Fibroblast of lung (primary cell): ENCODE measurements at regions not wholly inside any gene's neighbourhood (a gene's known extent, or its start where the extent isn't known, plus 50 kb on each side); places are given as distances from the start of the nearest gene placed in this dataset.

Experiments
- DNase-seq, 2 donors: peaks; one replicate each; pipeline versions ENCODE4 v3.0.0 to v3.0.0-alpha.2; 2010; ENCODE audit warnings: low read depth in 2 of 2
- H2AFZ ChIP-seq: 2 replicates; pipeline ENCODE4 v1.5.1; 2012; ENCODE audit warnings: low read length, control low read depth, inconsistent platforms
- H3K27ac ChIP-seq: 2 replicates; pipeline ENCODE4 v1.5.1; 2011; ENCODE audit warnings: low read length, control low read depth; ENCODE audit not compliant: insufficient read depth
- H3K27me3 ChIP-seq: 2 replicates; pipeline ENCODE4 v1.5.1; 2011; ENCODE audit warnings: mild to moderate bottlenecking, low read length; ENCODE audit not compliant: control insufficient read depth, insufficient read depth
- H3K36me3 ChIP-seq: 2 replicates; pipeline ENCODE4 v1.5.1; 2011; ENCODE audit warnings: low read length; ENCODE audit not compliant: control insufficient read depth, insufficient read depth
- H3K4me1 ChIP-seq: 2 replicates; pipeline ENCODE4 v1.5.1; 2011; ENCODE audit warnings: low read length; ENCODE audit not compliant: control insufficient read depth, insufficient read depth; ENCODE audit errors: extremely low read depth
- H3K4me2 ChIP-seq: 2 replicates; pipeline ENCODE4 v1.5.1; 2011; ENCODE audit warnings: low read length, control low read depth; ENCODE audit not compliant: insufficient read depth; ENCODE audit errors: extremely low read depth
- H3K4me3 ChIP-seq, 4 experiments: fragments of 200-600 bp in 1 of 4; sonication (generic) in 1 of 4; replicated peaks in 1 of 4; 2 replicates each; pipeline ENCODE4 v1.5.1; 2011 to 2016; ENCODE audit warnings: low read length in 4 of 4, low read depth in 3 of 4, mild to moderate bottlenecking in 3 of 4, control low read depth in 2 of 4, inconsistent platforms in 1 of 4, mixed read lengths in 1 of 4; ENCODE audit not compliant: insufficient read depth in 1 of 4; ENCODE audit errors: control extremely low read depth in 1 of 4
- H3K79me2 ChIP-seq: 2 replicates; pipeline ENCODE4 v1.5.1; 2012; ENCODE audit warnings: mild to moderate bottlenecking, low read length, inconsistent platforms; ENCODE audit not compliant: control insufficient read depth, insufficient read depth
- H3K9ac ChIP-seq: 2 replicates; pipeline ENCODE4 v1.5.1; 2011; ENCODE audit warnings: mild to moderate bottlenecking, low read length, control low read depth; ENCODE audit not compliant: insufficient read depth
- H3K9me3 ChIP-seq: 2 replicates; pipeline ENCODE4 v1.5.1; 2012; ENCODE audit warnings: low read depth, low read length; ENCODE audit not compliant: control insufficient read depth, insufficient read depth
- H4K20me1 ChIP-seq: 2 replicates; pipeline ENCODE4 v1.5.1; 2011; ENCODE audit warnings: low read length; ENCODE audit not compliant: control insufficient read depth, insufficient read depth; ENCODE audit errors: extremely low read depth
- EZH2 ChIP-seq: IDR thresholded peaks from 2 replicates; pipeline ENCODE4 v1.5.1; 2012; ENCODE audit warnings: low read length, control low read depth, mild to moderate bottlenecking; ENCODE audit errors: missing control alignments
- TF ChIP-seq, protein P1 (sequence below), 2 donors: IDR thresholded peaks in 1 of 2; conservative IDR thresholded peaks in 1 of 2; 1 replicate in 1 of 2; 2 replicates in 1 of 2; pipeline ENCODE4 v1.5.1; 2011 to 2012; ENCODE audit warnings: low read length in 2 of 2, control low read depth in 1 of 2, inconsistent platforms in 1 of 2, low read depth in 1 of 2, mild to moderate bottlenecking in 1 of 2

DNA sequence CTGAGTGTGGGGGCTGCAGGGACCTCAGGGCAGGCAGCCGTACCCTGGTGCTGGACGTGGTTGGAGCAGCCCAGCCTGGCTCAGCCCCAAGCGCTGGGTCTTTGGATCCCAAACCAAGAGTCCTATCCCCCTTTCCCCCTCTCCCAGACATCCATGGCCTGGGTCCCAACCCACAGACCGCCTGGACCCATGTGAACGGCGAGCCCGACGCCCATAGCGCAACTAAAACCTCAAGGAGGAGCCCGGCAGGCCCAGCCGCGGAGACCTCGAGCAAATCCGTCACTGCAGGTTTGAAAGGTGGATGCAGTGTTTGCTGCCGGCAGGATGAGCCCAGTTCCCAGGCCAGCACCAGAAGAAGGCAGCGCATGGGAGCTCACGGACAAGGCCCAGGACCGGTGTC, 337.0 kb downstream of the BRD1 start:
- Histone ChIP-seq H3K4me2 (no peak overlapping the region), H3K4me1 (no peaks in the 10 kb centered on the region), H3K36me3 (no peaks in the 10 kb centered on the region), H3K27me3 (no peaks in the 10 kb centered on the region), H3K79me2 (no peaks in the 10 kb centered on the region), H2AFZ (no peak overlapping the region), H3K27ac (no peak overlapping the region), H4K20me1 (no peaks in the 10 kb centered on the region), H3K9ac (no peak overlapping the region), H3K9me3 (no peaks in the 10 kb centered on the region), H3K4me3 (no peak overlapping the region)
- no peak for TF ChIP-seq EZH2
- TF ChIP-seq, protein P1, sequence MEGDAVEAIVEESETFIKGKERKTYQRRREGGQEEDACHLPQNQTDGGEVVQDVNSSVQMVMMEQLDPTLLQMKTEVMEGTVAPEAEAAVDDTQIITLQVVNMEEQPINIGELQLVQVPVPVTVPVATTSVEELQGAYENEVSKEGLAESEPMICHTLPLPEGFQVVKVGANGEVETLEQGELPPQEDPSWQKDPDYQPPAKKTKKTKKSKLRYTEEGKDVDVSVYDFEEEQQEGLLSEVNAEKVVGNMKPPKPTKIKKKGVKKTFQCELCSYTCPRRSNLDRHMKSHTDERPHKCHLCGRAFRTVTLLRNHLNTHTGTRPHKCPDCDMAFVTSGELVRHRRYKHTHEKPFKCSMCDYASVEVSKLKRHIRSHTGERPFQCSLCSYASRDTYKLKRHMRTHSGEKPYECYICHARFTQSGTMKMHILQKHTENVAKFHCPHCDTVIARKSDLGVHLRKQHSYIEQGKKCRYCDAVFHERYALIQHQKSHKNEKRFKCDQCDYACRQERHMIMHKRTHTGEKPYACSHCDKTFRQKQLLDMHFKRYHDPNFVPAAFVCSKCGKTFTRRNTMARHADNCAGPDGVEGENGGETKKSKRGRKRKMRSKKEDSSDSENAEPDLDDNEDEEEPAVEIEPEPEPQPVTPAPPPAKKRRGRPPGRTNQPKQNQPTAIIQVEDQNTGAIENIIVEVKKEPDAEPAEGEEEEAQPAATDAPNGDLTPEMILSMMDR (conservative IDR thresholded peaks at IDR 0.05 in 1 of 2, IDR thresholded peaks at IDR 0.05 in 1 of 2; ENCODE audit: low read depth in 1 of 2, low read length in 2 of 2): no peak
- no peak for DNase-seq

DNA sequence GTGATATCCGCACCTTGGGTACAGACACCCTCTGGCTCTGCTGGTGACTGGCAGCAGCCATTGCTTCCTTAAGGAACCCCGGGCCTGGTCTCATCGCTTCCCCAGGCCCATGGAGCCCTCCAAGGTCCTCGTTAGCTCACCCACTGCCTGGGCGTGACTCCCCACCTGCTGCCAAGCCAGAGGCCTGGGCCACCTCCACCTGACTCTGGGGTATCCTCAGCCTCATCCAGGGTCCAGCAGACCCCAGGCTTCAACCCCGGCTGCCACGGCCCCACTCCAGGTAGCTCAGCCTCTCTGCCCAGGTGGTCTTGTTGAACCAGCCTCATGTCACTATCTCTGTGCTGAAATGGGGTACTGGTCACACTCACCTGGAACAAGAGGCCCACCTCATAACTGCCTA, 337.9 kb downstream of the BRD1 start:
- no peak for TF ChIP-seq EZH2
- TF ChIP-seq, protein P1 (conservative IDR thresholded peaks at IDR 0.05 in 1 of 2, IDR thresholded peaks at IDR 0.05 in 1 of 2; ENCODE audit: low read depth in 1 of 2, low read length in 2 of 2): no peak
- no peak overlapping the region for H3K9ac ChIP-seq
- H4K20me1 ChIP-seq: no peaks in the 10 kb centered on the region
- no peak for DNase-seq
- no peaks in the 10 kb centered on the region for H3K79me2 ChIP-seq
- no peaks in the 10 kb centered on the region for H3K9me3 ChIP-seq
- H3K4me2 ChIP-seq: no peak overlapping the region
- H3K4me1 ChIP-seq: no peaks in the 10 kb centered on the region
- H3K27ac ChIP-seq: no peak overlapping the region
- no peak overlapping the region for H2AFZ ChIP-seq
- no peaks in the 10 kb centered on the region for H3K27me3 ChIP-seq
- H3K4me3 ChIP-seq: no peak overlapping the region
- H3K36me3 ChIP-seq: no peaks in the 10 kb centered on the region

DNA sequence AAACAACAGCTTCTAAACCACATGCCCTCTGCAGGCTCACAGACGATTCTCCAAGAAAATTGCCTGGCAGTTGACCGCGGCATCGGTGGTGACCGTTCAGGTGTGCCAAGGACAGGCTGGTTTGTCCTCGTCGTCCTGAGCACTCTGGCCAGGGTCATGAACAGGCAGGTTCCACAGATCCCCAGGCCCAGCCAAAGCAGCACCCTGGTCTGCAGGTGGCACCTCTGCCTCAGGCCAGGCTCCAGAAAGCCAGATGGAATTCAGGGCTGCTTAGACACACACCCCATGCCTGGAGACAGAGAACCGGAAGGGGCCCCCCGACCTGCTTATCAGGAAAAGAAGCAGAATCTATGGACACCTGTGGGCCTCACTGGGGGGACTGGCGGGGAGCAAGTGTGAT, 338.7 kb downstream of the BRD1 start:
- H3K79me2 ChIP-seq: no peaks in the 10 kb centered on the region
- H3K4me1 ChIP-seq: no peaks in the 10 kb centered on the region
- H3K4me2 ChIP-seq: no peak overlapping the region
- no peaks in the 10 kb centered on the region for H4K20me1 ChIP-seq
- H3K9ac ChIP-seq: no peak overlapping the region
- H3K4me3 ChIP-seq: no peak overlapping the region
- no peaks in the 10 kb centered on the region for H3K36me3 ChIP-seq
- TF ChIP-seq EZH2: no peak
- TF ChIP-seq, protein P1 (conservative IDR thresholded peaks at IDR 0.05 in 1 of 2, IDR thresholded peaks at IDR 0.05 in 1 of 2; ENCODE audit: low read depth in 1 of 2, low read length in 2 of 2): no peak
- H3K27ac ChIP-seq: no peak overlapping the region
- H2AFZ ChIP-seq: no peak overlapping the region
- no peaks in the 10 kb centered on the region for H3K9me3 ChIP-seq
- no peaks in the 10 kb centered on the region for H3K27me3 ChIP-seq
- DNase-seq: no peak
